ENCODE measurements at regions not wholly inside any gene's neighbourhood (a gene's known extent, or its start where the extent isn't known, plus 50 kb on each side); places are given as distances from the start of the nearest gene placed in this dataset.

DNA sequence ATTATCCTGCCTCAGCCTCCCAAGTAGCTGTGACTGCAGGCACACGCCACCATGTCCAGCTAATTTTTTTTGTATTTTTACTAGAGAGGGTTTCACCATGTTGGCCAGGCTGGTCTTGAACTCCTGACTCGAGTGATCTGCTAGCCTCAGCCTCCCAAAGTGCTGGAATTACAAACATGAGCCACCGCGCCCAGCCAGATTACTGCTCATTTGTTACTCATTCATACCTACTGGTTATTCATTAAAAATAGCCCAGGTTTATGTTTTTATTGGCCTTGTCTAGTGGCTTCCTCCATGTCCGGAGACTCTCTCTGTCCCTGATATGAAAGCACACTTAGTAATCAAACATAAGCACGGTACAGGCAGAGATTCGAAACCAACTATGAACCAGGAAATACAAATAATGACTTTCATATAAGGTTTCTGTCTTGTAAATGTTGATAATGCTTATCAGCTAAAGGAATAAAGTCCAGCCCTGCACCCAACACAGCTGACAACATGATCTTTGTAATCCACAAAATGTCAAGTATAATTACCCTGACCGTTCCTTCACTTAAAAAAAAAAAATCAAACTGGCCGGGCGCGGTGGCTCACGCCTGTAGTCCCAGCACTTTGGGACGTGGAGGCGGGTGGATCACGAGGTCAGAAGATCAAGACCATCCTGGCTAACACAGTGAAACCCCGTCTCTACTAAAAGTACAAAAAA lies 50.4 kb upstream of the CXADR start:
- no peak for DNase-seq
